IMR-90 (cell line): ENCODE measurements at regions not wholly inside any gene's neighbourhood (a gene's known extent, or its start where the extent isn't known, plus 50 kb on each side); places are given as distances from the start of the nearest gene placed in this dataset.

Source experiments
- ATAC-seq: fragments of 200-7000 bp; cut with Tn5 transposase; 2 replicates; pipeline ENCODE4 v1.9.1; 2020; ENCODE audit warnings: low read depth, mild to moderate bottlenecking, moderate library complexity
- BruUV-seq: library from RNA; stranded (reverse); fragments of 400-500 nt; replicated peaks from 2 replicates; lab custom pipeline; 2021; lab: Mats Ljungman, UMichigan
- CTCF ChIA-PET: fragments of 300-600 bp; formaldehyde crosslinking; extraction: SDS; loops from one replicate; lab custom pipeline; 2021; ENCODE audit warnings: antibody characterized with exemption; lab: Yijun Ruan, JAX
- POLR2A ChIA-PET: fragments of 300-600 bp; sonication (Branson Sonifier 250); formaldehyde crosslinking; loops from one replicate; lab custom pipeline; 2022; ENCODE audit warnings: antibody characterized with exemption; ENCODE audit not compliant: unreplicated experiment; lab: Charles Lee
- DNase-seq: peaks from one replicate; pipeline ENCODE4 v3.0.0; 2013
- H2AFZ ChIP-seq: replicated peaks from 2 replicates; pipeline ENCODE3; 2013; ENCODE audit warnings: low read length, mild to moderate bottlenecking; ENCODE audit not compliant: poor library complexity
- H2AK5ac ChIP-seq: 2 replicates; pipeline ENCODE4 v1.6.1; 2013; ENCODE audit warnings: low read depth, low read length, inconsistent platforms
- H2AK9ac ChIP-seq: replicated peaks from 2 replicates; pipeline ENCODE3; 2013; ENCODE audit warnings: mild to moderate bottlenecking, low read depth, low read length, moderate library complexity; ENCODE audit not compliant: poor library complexity
- H2BK120ac ChIP-seq: 2 replicates; pipeline ENCODE4 v1.6.1; 2013; ENCODE audit warnings: low read depth, low read length, inconsistent platforms
- H2BK15ac ChIP-seq: 3 replicates; pipeline ENCODE4 v1.6.1; 2013; ENCODE audit warnings: low read depth, low read length, inconsistent platforms
- H2BK20ac ChIP-seq: 2 replicates; pipeline ENCODE4 v1.6.1; 2013; ENCODE audit warnings: low read depth, mild to moderate bottlenecking, inconsistent platforms, low read length, moderate library complexity
- H2BK5ac ChIP-seq: 2 replicates; pipeline ENCODE4 v1.6.1; 2013; ENCODE audit warnings: mild to moderate bottlenecking, low read depth, low read length, inconsistent platforms; ENCODE audit not compliant: poor library complexity, severe bottlenecking
- H3K14ac ChIP-seq: replicated peaks from 2 replicates; pipeline ENCODE4 v1.6.1; 2013; ENCODE audit warnings: low read depth, low read length, inconsistent platforms
- H3K18ac ChIP-seq: 2 replicates; pipeline ENCODE4 v1.6.1; 2013; ENCODE audit warnings: low read depth, low read length, control low read depth
- H3K23ac ChIP-seq: 2 replicates; pipeline ENCODE4 v1.6.1; 2013; ENCODE audit warnings: low read depth, low read length, inconsistent platforms
- H3K27ac ChIP-seq: 2 replicates; pipeline ENCODE4 v1.5.1; 2013; ENCODE audit warnings: mild to moderate bottlenecking, control low read depth, low read length; ENCODE audit not compliant: insufficient read depth
- H3K27me3 ChIP-seq: 2 replicates; pipeline ENCODE4 v1.6.1; 2013; ENCODE audit warnings: low read length; ENCODE audit not compliant: control insufficient read depth, insufficient read depth
- H3K36me3 ChIP-seq: 2 replicates; pipeline ENCODE4 v1.6.1; 2013; ENCODE audit warnings: low read length, mixed read lengths; ENCODE audit not compliant: control insufficient read depth, insufficient read depth
- H3K4ac ChIP-seq: 2 replicates; pipeline ENCODE4 v1.6.1; 2013; ENCODE audit warnings: low read depth, low read length, inconsistent platforms
- H3K4me1 ChIP-seq: 2 replicates; pipeline ENCODE4 v1.6.1; 2013; ENCODE audit warnings: low read length, mixed read lengths; ENCODE audit not compliant: control insufficient read depth, insufficient read depth
- H3K4me2 ChIP-seq: 2 replicates; pipeline ENCODE4 v1.6.1; 2013; ENCODE audit warnings: low read depth, mild to moderate bottlenecking, control low read depth, low read length, moderate library complexity
- H3K4me3 ChIP-seq: 2 replicates; pipeline ENCODE4 v1.5.1; 2013; ENCODE audit warnings: low read depth, mild to moderate bottlenecking, control low read depth, low read length, moderate library complexity; ENCODE audit not compliant: insufficient read depth
- H3K56ac ChIP-seq: 2 replicates; pipeline ENCODE4 v1.6.1; 2013; ENCODE audit warnings: low read length, inconsistent platforms; ENCODE audit not compliant: insufficient read depth; ENCODE audit errors: extremely low read depth
- H3K79me1 ChIP-seq, 2 experiments: 2 replicates each; pipeline ENCODE4 v1.6.1; 2013; ENCODE audit warnings: low read length in 2 of 2, inconsistent platforms in 1 of 2, low read depth in 1 of 2
- H3K9ac ChIP-seq: 2 replicates; pipeline ENCODE4 v1.6.1; 2013; ENCODE audit warnings: low read depth, low read length, control low read depth
- H3K9me1 ChIP-seq: 2 replicates; pipeline ENCODE4 v1.6.1; 2013; ENCODE audit warnings: low read length, inconsistent platforms; ENCODE audit not compliant: insufficient read depth
- H3K9me3 ChIP-seq: 2 replicates; pipeline ENCODE4 v1.6.1; 2013; ENCODE audit warnings: low read length; ENCODE audit not compliant: control insufficient read depth, insufficient read depth
- H4K20me1 ChIP-seq: 2 replicates; pipeline ENCODE4 v1.6.1; 2013; ENCODE audit warnings: low read length, inconsistent platforms; ENCODE audit not compliant: insufficient read depth
- H4K5ac ChIP-seq: 2 replicates; pipeline ENCODE4 v1.6.1; 2013; ENCODE audit warnings: mild to moderate bottlenecking, low read depth, low read length, control low read depth
- H4K8ac ChIP-seq, 2 experiments: 2 replicates each; pipeline ENCODE4 v1.6.1; 2013; ENCODE audit warnings: low read depth in 2 of 2, low read length in 2 of 2, control low read depth in 1 of 2, inconsistent platforms in 1 of 2
- H4K91ac ChIP-seq: 2 replicates; pipeline ENCODE4 v1.6.1; 2013; ENCODE audit warnings: low read depth, low read length, inconsistent platforms; ENCODE audit not compliant: insufficient read depth
- CHD1 ChIP-seq: IDR thresholded peaks from 2 replicates; pipeline ENCODE4 v1.6.1; 2012; ENCODE audit warnings: low read depth, low read length, improper control_type of control experiment
- FOS ChIP-seq: fragments of 150-350 bp; IDR thresholded peaks from 2 replicates; pipeline ENCODE4 v1.6.1; 2016; ENCODE audit warnings: low read depth, low read length
- MAZ ChIP-seq: IDR thresholded peaks from 2 replicates; pipeline ENCODE4 v1.6.1; 2012; ENCODE audit warnings: low read depth, mild to moderate bottlenecking, low read length, improper control_type of control experiment, moderate library complexity, borderline replicate concordance
- NFE2L2 ChIP-seq: fragments of 150-350 bp; IDR thresholded peaks from 2 replicates; pipeline ENCODE4 v1.6.1; 2016; ENCODE audit warnings: low read depth, mild to moderate bottlenecking, low read length
- POLR2A ChIP-seq: IDR thresholded peaks from 2 replicates; pipeline ENCODE4 v1.6.1; 2012; ENCODE audit warnings: mild to moderate bottlenecking, low read depth, low read length
- RAD21 ChIP-seq: IDR thresholded peaks from 2 replicates; pipeline ENCODE4 v1.6.1; 2012; ENCODE audit warnings: low read length, improper control_type of control experiment
- RFX5 ChIP-seq: IDR thresholded peaks from 2 replicates; pipeline ENCODE4 v1.8.0; 2012; ENCODE audit warnings: low read depth, mild to moderate bottlenecking, low read length, moderate library complexity
- SMC3 ChIP-seq: fragments of 150-350 bp; IDR thresholded peaks from 2 replicates; pipeline ENCODE4 v1.6.1; 2016; ENCODE audit warnings: low read depth, mild to moderate bottlenecking, antibody characterized with exemption, low read length, moderate library complexity
- WGBS, 2 experiments: methylation state at CpG; one replicate each; pipeline versions ENCODE4 v1.1.5 to v1.1.7; 2013; ENCODE audit warnings: missing lambda C conversion rate in 2 of 2; ENCODE audit not compliant: insufficient read length in 1 of 2; ENCODE audit errors: extremely low coverage in 2 of 2; 5-methylcytosine and 5-hydroxymethylcytosine counted together
- dilution Hi-C: fragments of 300-500 bp; cut with HindIII; formaldehyde crosslinking; loops from one replicate; pipeline ENCODE4 v1.14.3; 2018; ENCODE audit warnings: low sequenced_read_pairs; ENCODE audit not compliant: unreplicated experiment
- in situ Hi-C: fragments of 300-500 bp; cut with MboI; formaldehyde crosslinking; loops from 3 replicates; pipeline ENCODE4 v1.14.3; 2019; ENCODE audit warnings: low sequenced_read_pairs, inconsistent platforms, mixed read lengths
- intact Hi-C: fragments of 100-400 bp; cut with micrococcal nuclease; formaldehyde crosslinking; loops from 2 replicates; pipeline ENCODE4 v1.10.0; 2022
- TF ChIP-seq, protein P1 (sequence below): fragments of 150-350 bp; IDR thresholded peaks from 2 replicates; pipeline ENCODE4 v1.6.1; 2017; ENCODE audit warnings: mild to moderate bottlenecking, antibody characterized with exemption, low read length, low read depth
- TF ChIP-seq, protein P2 (sequence below): fragments of 150-350 bp; IDR thresholded peaks from 2 replicates; pipeline ENCODE4 v1.6.1; 2016; ENCODE audit warnings: low read depth, mild to moderate bottlenecking, low read length, moderate library complexity, borderline replicate concordance

DNA sequence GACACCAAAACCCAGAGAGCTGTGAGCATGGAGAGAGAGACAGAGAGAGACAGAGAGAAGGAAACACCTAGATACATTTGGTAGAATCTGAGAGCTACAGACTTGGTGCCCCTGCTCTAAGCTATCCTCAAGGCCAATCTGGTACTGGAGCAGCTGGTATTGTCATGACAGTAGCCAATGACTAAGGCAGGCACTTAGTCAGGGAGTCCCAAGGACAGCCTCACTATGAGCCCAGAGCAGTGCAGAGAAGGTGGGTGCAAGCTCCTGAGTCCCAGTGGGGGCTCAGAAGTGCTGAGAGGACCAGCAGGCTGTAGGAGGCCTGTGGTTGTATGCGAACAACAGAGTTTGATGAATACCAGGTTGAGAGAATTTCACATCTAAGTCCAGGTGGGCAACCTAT, 300.4 kb upstream of the ZNF608 start:
- Histone ChIP-seq H2AK5ac (peak overlapping the region; percentile 47; the same call in 1 of the 2 replicates), H4K8ac (no peak overlapping the region), H3K4me2 (no peak overlapping the region), H3K27ac (no peak overlapping the region), H3K23ac (peak overlapping the region; percentile 48; the same call in 1 of the 2 replicates), H3K79me1 (no peaks in the 10 kb centered on the region), H2BK15ac (peak overlapping the region; percentile 22; the same call in 1 of the 3 replicates), H4K20me1 (no peaks in the 10 kb centered on the region), H3K9me3 (no peaks in the 10 kb centered on the region), H2AFZ (no peak overlapping the region), H3K56ac (no peak overlapping the region), H3K4ac (peak overlapping the region; percentile 48), H3K4me1 (peaks cover 11% of the 10 kb centered on the region; the same call in 1 of the 2 replicates), H4K5ac (no peak overlapping the region), H4K91ac (peak overlapping the region; percentile 10; the same call in 1 of the 2 replicates), H3K36me3 (no peaks in the 10 kb centered on the region), H2BK120ac (no peak overlapping the region), H2AK9ac (no peak overlapping the region), H3K4me3 (no peak overlapping the region), H2BK20ac (peak overlapping the region; percentile 72; the same call in 1 of the 2 replicates), H3K9ac (no peak overlapping the region), H2BK5ac (no peak overlapping the region), H3K14ac (0 out of 2 replicates have a peak overlapping the region, but pooled peaks have one; percentile 29), H3K9me1 (peaks cover 5% of the 10 kb centered on the region; the same call in 1 of the 2 replicates), H3K27me3 (no peaks in the 10 kb centered on the region), H3K18ac (no peak overlapping the region)
- in situ Hi-C loops (no loop called here), intact Hi-C loops (no loop called here), dilution Hi-C loops (no loop called here)
- WGBS, 2 experiments = no CpG with 5 or more reads among the region's 1 CpG
- ChIA-PET CTCF (interaction anchor here (0.5 kb wide), 1 partner anchor 49 kb away, joined by 3 read pairs; no protein-coding TSS in a partner anchor), POLR2A (no interaction called here)
- no peak for DNase-seq
- TF ChIP-seq, protein P1, sequence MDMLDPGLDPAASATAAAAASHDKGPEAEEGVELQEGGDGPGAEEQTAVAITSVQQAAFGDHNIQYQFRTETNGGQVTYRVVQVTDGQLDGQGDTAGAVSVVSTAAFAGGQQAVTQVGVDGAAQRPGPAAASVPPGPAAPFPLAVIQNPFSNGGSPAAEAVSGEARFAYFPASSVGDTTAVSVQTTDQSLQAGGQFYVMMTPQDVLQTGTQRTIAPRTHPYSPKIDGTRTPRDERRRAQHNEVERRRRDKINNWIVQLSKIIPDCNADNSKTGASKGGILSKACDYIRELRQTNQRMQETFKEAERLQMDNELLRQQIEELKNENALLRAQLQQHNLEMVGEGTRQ = no peak
- no peak for TF ChIP-seq NFE2L2
- no peak for TF ChIP-seq SMC3
- no peak for TF ChIP-seq RAD21
- no peak for TF ChIP-seq POLR2A
- no peak for TF ChIP-seq FOS
- no peak for TF ChIP-seq RFX5
- TF ChIP-seq, protein P2, sequence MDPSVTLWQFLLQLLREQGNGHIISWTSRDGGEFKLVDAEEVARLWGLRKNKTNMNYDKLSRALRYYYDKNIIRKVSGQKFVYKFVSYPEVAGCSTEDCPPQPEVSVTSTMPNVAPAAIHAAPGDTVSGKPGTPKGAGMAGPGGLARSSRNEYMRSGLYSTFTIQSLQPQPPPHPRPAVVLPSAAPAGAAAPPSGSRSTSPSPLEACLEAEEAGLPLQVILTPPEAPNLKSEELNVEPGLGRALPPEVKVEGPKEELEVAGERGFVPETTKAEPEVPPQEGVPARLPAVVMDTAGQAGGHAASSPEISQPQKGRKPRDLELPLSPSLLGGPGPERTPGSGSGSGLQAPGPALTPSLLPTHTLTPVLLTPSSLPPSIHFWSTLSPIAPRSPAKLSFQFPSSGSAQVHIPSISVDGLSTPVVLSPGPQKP = no peak
- TF ChIP-seq MAZ = no peak
- TF ChIP-seq CHD1 = no peak
- BruUV-seq = no TSS peak
- no peak for ATAC-seq
